ENCODE measurements at regions not wholly inside any gene's neighbourhood (a gene's known extent, or its start where the extent isn't known, plus 50 kb on each side); places are given as distances from the start of the nearest gene placed in this dataset.

GRCh38 chr16:85485379-85485778 is 127.7 kb upstream of the GSE1 start:
- Histone ChIP-seq H3K36me3 (ENCODE audit: control insufficient read depth in 2 of 2, extremely low read depth in 1 of 2, insufficient read depth in 2 of 2, low read length in 2 of 2) (no peaks in the 10 kb centered on the region), H2AFZ (ENCODE audit: control insufficient read depth, low read length) (no peak overlapping the region), H3K4me1 (ENCODE audit: control insufficient read depth, extremely low read depth, insufficient read depth, low read length) (no peaks in the 10 kb centered on the region), H3K4me2 (ENCODE audit: control insufficient read depth, extremely low read depth, insufficient read depth, low read depth, low read length) (no peak overlapping the region), H3K27me3 (ENCODE audit: control insufficient read depth, extremely low read depth, insufficient read depth, low read length) (peaks cover 20% of the 10 kb centered on the region), H4K20me1 (ENCODE audit: control insufficient read depth, extremely low read depth, insufficient read depth, low read length) (no peaks in the 10 kb centered on the region), H3K9me3 (ENCODE audit: control insufficient read depth, low read depth, low read length) (no peaks in the 10 kb centered on the region), H3K27ac (ENCODE audit: control insufficient read depth, insufficient read depth, low read length) (no peak overlapping the region), H3K79me2 (ENCODE audit: control insufficient read depth, insufficient read depth, low read length) (no peaks in the 10 kb centered on the region), H3K9me1 (ENCODE audit: control insufficient read depth, extremely low read depth, insufficient read depth, low read length) (no peaks in the 10 kb centered on the region), H3K4me3 (ENCODE audit: control insufficient read depth in 2 of 3, extremely low read depth in 1 of 3, insufficient read depth in 2 of 3, low read depth in 1 of 3, low read length in 3 of 3) (no peak overlapping the region), H3K9ac (ENCODE audit: control insufficient read depth, extremely low read depth, insufficient read depth, low read length) (no peak overlapping the region)
- TF ChIP-seq CTCF (optimal IDR thresholded peaks at IDR 0.05 in 1 of 3, IDR thresholded peaks at IDR 0.05 in 1 of 3, conservative IDR thresholded peaks at IDR 0.05 in 1 of 3; ENCODE audit: extremely low read depth in 1 of 3, insufficient read depth in 2 of 3, low read length in 3 of 3): no peak
- TF ChIP-seq EZH2 (IDR thresholded peaks at IDR 0.05; ENCODE audit: low read length): no peak
- FAIRE-seq (no peak), DNase-seq (ENCODE audit: low read depth, low spot score) (no peak)
- dilution Hi-C loops (cut with MboI; ENCODE audit: extremely low pct_ligation_motif_present, low sequenced_read_pairs): no loop called here

- Histone ChIP-seq H3K9me1 (ENCODE audit: control insufficient read depth, extremely low read depth, insufficient read depth, low read length) (no peaks in the 10 kb centered on the region), H3K79me2 (ENCODE audit: control insufficient read depth, insufficient read depth, low read length) (no peaks in the 10 kb centered on the region), H3K9ac (ENCODE audit: control insufficient read depth, extremely low read depth, insufficient read depth, low read length) (no peak overlapping the region), H3K4me1 (ENCODE audit: control insufficient read depth, extremely low read depth, insufficient read depth, low read length) (no peaks in the 10 kb centered on the region), H4K20me1 (ENCODE audit: control insufficient read depth, extremely low read depth, insufficient read depth, low read length) (no peaks in the 10 kb centered on the region), H3K9me3 (ENCODE audit: control insufficient read depth, low read depth, low read length) (no peaks in the 10 kb centered on the region), H3K27me3 (ENCODE audit: control insufficient read depth, extremely low read depth, insufficient read depth, low read length) (peaks cover 20% of the 10 kb centered on the region), H3K4me2 (ENCODE audit: control insufficient read depth, extremely low read depth, insufficient read depth, low read depth, low read length) (no peak overlapping the region), H3K36me3 (ENCODE audit: control insufficient read depth in 2 of 2, extremely low read depth in 1 of 2, insufficient read depth in 2 of 2, low read length in 2 of 2) (no peaks in the 10 kb centered on the region), H2AFZ (ENCODE audit: control insufficient read depth, low read length) (no peak overlapping the region), H3K27ac (ENCODE audit: control insufficient read depth, insufficient read depth, low read length) (no peak overlapping the region), H3K4me3 (ENCODE audit: control insufficient read depth in 2 of 3, extremely low read depth in 1 of 3, insufficient read depth in 2 of 3, low read depth in 1 of 3, low read length in 3 of 3) (no peak overlapping the region)
- TF ChIP-seq CTCF (optimal IDR thresholded peaks at IDR 0.05 in 1 of 3, IDR thresholded peaks at IDR 0.05 in 1 of 3, conservative IDR thresholded peaks at IDR 0.05 in 1 of 3; ENCODE audit: extremely low read depth in 1 of 3, insufficient read depth in 2 of 3, low read length in 3 of 3) (peak in 1 of 3 experiments; percentile 31), EZH2 (IDR thresholded peaks at IDR 0.05; ENCODE audit: low read length) (no peak)
- FAIRE-seq (no peak), DNase-seq (ENCODE audit: low read depth, low spot score) (no peak)
- dilution Hi-C loops (cut with MboI; ENCODE audit: extremely low pct_ligation_motif_present, low sequenced_read_pairs): no loop called here
Measured at GRCh38 chr16:85486256-85486915, 126.7 kb upstream of the GSE1 start.
